Kidney epithelial cell (primary cell): ENCODE measurements at regions not wholly inside any gene's neighbourhood (a gene's known extent, or its start where the extent isn't known, plus 50 kb on each side); places are given as distances from the start of the nearest gene placed in this dataset.

Experiments
- DNase-seq: peaks from one replicate; pipeline ENCODE4 v3.0.0-alpha.2; 2010; ENCODE audit warnings: low read depth
- H3K27me3 ChIP-seq: 2 replicates; pipeline ENCODE4 v1.6.0; 2011; ENCODE audit warnings: low read length; ENCODE audit not compliant: control insufficient read depth, insufficient read depth
- H3K36me3 ChIP-seq: 2 replicates; pipeline ENCODE4 v1.5.1; 2011; ENCODE audit warnings: low read length; ENCODE audit not compliant: control insufficient read depth, insufficient read depth
- H3K4me3 ChIP-seq: 2 replicates; pipeline ENCODE4 v1.5.1; 2011; ENCODE audit warnings: low read depth, mild to moderate bottlenecking, control low read depth, low read length
- CTCF ChIP-seq: IDR thresholded peaks from 2 replicates; pipeline ENCODE4 v1.5.1; 2011; ENCODE audit warnings: mild to moderate bottlenecking, moderate library complexity, low read length, control low read depth, inconsistent platforms; ENCODE audit not compliant: insufficient read depth, poor library complexity, severe bottlenecking

GRCh38 chr7:51629206-51629605 is 312.6 kb upstream of the COBL start:
- no peak for DNase-seq
- Histone ChIP-seq H3K36me3 (no peaks in the 10 kb centered on the region), H3K4me3 (no peak overlapping the region), H3K27me3 (no peaks in the 10 kb centered on the region)
- TF ChIP-seq CTCF = no peak

- no peak for DNase-seq
- Histone ChIP-seq H3K27me3 (no peaks in the 10 kb centered on the region), H3K36me3 (no peaks in the 10 kb centered on the region), H3K4me3 (no peak overlapping the region)
- no peak for TF ChIP-seq CTCF
Measured at GRCh38 chr7:51621956-51622355, 305.3 kb upstream of the COBL start.

GRCh38 chr7:51620706-51621105 is 304.1 kb upstream of the COBL start:
- H3K36me3 ChIP-seq = no peaks in the 10 kb centered on the region
- H3K27me3 ChIP-seq = no peaks in the 10 kb centered on the region
- no peak for TF ChIP-seq CTCF
- DNase-seq = no peak
- H3K4me3 ChIP-seq = no peak overlapping the region

DNA sequence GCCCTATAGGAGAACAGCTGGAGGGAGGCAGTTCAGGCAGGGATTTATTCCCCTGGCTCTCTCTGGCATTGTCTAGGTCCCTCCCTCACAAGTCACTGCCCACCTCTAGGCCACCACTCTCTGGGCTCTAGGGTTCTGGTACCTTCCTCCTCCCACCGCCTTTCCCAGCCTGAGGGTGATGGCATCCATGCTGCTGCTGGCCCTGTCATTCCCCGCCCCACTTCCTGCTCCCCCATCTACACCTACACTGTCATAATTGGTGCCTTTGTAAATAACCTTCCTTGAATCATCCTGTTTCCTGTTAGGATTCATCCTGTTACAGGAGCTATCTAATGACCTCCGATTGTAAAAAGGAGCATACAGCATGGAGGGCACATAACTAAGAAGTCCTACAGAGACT is 303.3 kb upstream of the COBL start:
- TF ChIP-seq CTCF = no peak
- H3K36me3 ChIP-seq = no peaks in the 10 kb centered on the region
- H3K4me3 ChIP-seq = no peak overlapping the region
- H3K27me3 ChIP-seq = no peaks in the 10 kb centered on the region
- DNase-seq = no peak

- Histone ChIP-seq H3K4me3 (no peak overlapping the region), H3K27me3 (no peaks in the 10 kb centered on the region), H3K36me3 (no peaks in the 10 kb centered on the region)
- no peak for TF ChIP-seq CTCF
- no peak for DNase-seq
Measured at GRCh38 chr7:51617686-51618085, 301.1 kb upstream of the COBL start.

DNA sequence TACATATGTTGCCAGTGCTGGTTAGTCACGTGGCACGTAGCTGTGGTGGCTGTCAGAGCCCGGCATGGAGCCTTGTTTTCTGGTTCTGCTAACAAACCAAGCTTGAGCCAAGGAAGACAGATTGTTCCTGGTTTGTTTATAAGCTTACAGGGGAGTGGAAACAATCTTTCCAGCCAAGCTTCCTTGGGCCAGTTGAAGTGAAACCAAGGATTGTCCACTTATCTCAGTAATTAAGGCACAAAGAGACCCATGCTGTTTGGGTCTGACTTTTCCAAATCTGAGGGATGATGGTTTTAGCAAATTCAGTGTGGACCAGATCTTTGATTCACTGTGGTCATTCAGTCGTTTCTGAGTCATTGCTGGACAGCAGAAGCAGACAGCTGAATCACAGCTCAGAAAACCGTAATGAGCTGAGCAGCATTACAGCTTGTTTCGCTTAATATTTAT is 297.3 kb upstream of the COBL start:
- H3K27me3 ChIP-seq = no peaks in the 10 kb centered on the region
- no peak overlapping the region for H3K4me3 ChIP-seq
- no peak for DNase-seq
- H3K36me3 ChIP-seq = no peaks in the 10 kb centered on the region
- no peak for TF ChIP-seq CTCF
